ENCODE measurements at regions not wholly inside any gene's neighbourhood (a gene's known extent, or its start where the extent isn't known, plus 50 kb on each side); places are given as distances from the start of the nearest gene placed in this dataset.

- WGBS (ENCODE audit: insufficient coverage), result no CpG with 5 or more reads among the region's 1 CpG
- ATAC-seq (replicated peaks in 1 of 4), result no peak
- no peak overlapping the region for H3K27ac Mint-ChIP-seq
These were observed 427.8 kb upstream of the C9orf72 start for GRCh38 chr9:28001096-28001495.

GRCh38 chr9:28004900-28005299 is 431.6 kb upstream of the C9orf72 start:
- H3K4me3 ChIP-seq (ENCODE audit: control insufficient read depth in 1 of 2, extremely low read depth in 1 of 2, low read length in 1 of 2), result no peak overlapping the region
- ChIA-PET CTCF (no interaction called here), POLR2A (no interaction called here)
- no peak overlapping the region for H3K27ac ChIP-seq (ENCODE audit: low read length)
- ATAC-seq (replicated peaks in 1 of 4) (no peak), DNase-seq (no peak)
- Mint-ChIP-seq H3K4me1 (no peaks in the 10 kb centered on the region), H3K27me3 (peaks cover 0 to 3% of the 10 kb centered on the region in 2 donors), H3K4me3 (no peak overlapping the region), H3K9me3 (peaks cover 0 to 4% (median 3%) of the 10 kb centered on the region in 3 donors), H3K36me3 (no peaks in the 10 kb centered on the region), H3K27ac (no peak overlapping the region)
- H3K36me3 ChIP-seq (ENCODE audit: control insufficient read depth in 2 of 2, extremely low read depth in 1 of 2, insufficient read depth in 1 of 2, low read length in 1 of 2), result no peaks in the 10 kb centered on the region
- H3K4me1 ChIP-seq (ENCODE audit: control insufficient read depth in 1 of 2, extremely low read depth in 1 of 2, insufficient read depth in 2 of 2, low read length in 2 of 2), result no peaks in the 10 kb centered on the region
- WGBS (ENCODE audit: insufficient coverage), result 100% methylated on average over 1 of the region's 4 CpGs
- H3K27me3 ChIP-seq (replicated peaks in 1 of 2; ENCODE audit: control insufficient read depth in 2 of 2, extremely low read depth in 1 of 2, insufficient read depth in 2 of 2, low read length in 1 of 2), result no peaks in the 10 kb centered on the region
- no peaks in the 10 kb centered on the region for H3K9me3 ChIP-seq

More at GRCh38 chr9:28001096-28001495, 427.8 kb upstream of the C9orf72 start:
- H3K9me3 Mint-ChIP-seq, result peaks cover 0 to 10% (median 8%) of the 10 kb centered on the region in 3 donors
- no peaks in the 10 kb centered on the region for H3K4me1 Mint-ChIP-seq
- no peak overlapping the region for H3K4me3 ChIP-seq (ENCODE audit: control insufficient read depth in 1 of 2, extremely low read depth in 1 of 2, low read length in 1 of 2)
- ChIA-PET CTCF (no interaction called here), POLR2A (no interaction called here)
- H3K9me3 ChIP-seq, result no peaks in the 10 kb centered on the region
- no peaks in the 10 kb centered on the region for H3K36me3 Mint-ChIP-seq
- H3K27ac ChIP-seq (ENCODE audit: low read length), result no peak overlapping the region
- H3K4me3 Mint-ChIP-seq, result no peak overlapping the region
- H3K27me3 ChIP-seq (replicated peaks in 1 of 2; ENCODE audit: control insufficient read depth in 2 of 2, extremely low read depth in 1 of 2, insufficient read depth in 2 of 2, low read length in 1 of 2), result no peaks in the 10 kb centered on the region
- H3K4me1 ChIP-seq (ENCODE audit: control insufficient read depth in 1 of 2, extremely low read depth in 1 of 2, insufficient read depth in 2 of 2, low read length in 2 of 2), result no peaks in the 10 kb centered on the region
- H3K36me3 ChIP-seq (ENCODE audit: control insufficient read depth in 2 of 2, extremely low read depth in 1 of 2, insufficient read depth in 1 of 2, low read length in 1 of 2), result no peaks in the 10 kb centered on the region
- H3K27me3 Mint-ChIP-seq, result peaks cover 0 to 3% of the 10 kb centered on the region in 2 donors
- no peak for DNase-seq

- no peaks in the 10 kb centered on the region for H3K9me3 ChIP-seq
- ChIA-PET POLR2A (no interaction called here), CTCF (no interaction called here)
- no peaks in the 10 kb centered on the region for H3K36me3 ChIP-seq (ENCODE audit: control insufficient read depth in 2 of 2, extremely low read depth in 1 of 2, insufficient read depth in 1 of 2, low read length in 1 of 2)
- H3K27me3 ChIP-seq (replicated peaks in 1 of 2; ENCODE audit: control insufficient read depth in 2 of 2, extremely low read depth in 1 of 2, insufficient read depth in 2 of 2, low read length in 1 of 2), result no peaks in the 10 kb centered on the region
- ATAC-seq (replicated peaks in 1 of 4) (no peak), DNase-seq (no peak)
- WGBS (ENCODE audit: insufficient coverage), result no CpG with 5 or more reads among the region's 1 CpG
- no peaks in the 10 kb centered on the region for H3K4me1 ChIP-seq (ENCODE audit: control insufficient read depth in 1 of 2, extremely low read depth in 1 of 2, insufficient read depth in 2 of 2, low read length in 2 of 2)
- H3K27ac ChIP-seq (ENCODE audit: low read length), result no peak overlapping the region
- no peak overlapping the region for H3K27ac Mint-ChIP-seq
- H3K4me3 ChIP-seq (ENCODE audit: control insufficient read depth in 1 of 2, extremely low read depth in 1 of 2, low read length in 1 of 2), result no peak overlapping the region
- H3K4me1 Mint-ChIP-seq, result no peaks in the 10 kb centered on the region
- no peak overlapping the region for H3K4me3 Mint-ChIP-seq
- peaks cover 0 to 4% (median 3%) of the 10 kb centered on the region in 3 donors for H3K9me3 Mint-ChIP-seq
- no peaks in the 10 kb centered on the region for H3K36me3 Mint-ChIP-seq
- H3K27me3 Mint-ChIP-seq, result peaks cover 0 to 3% of the 10 kb centered on the region in 2 donors
These were observed 432.5 kb upstream of the C9orf72 start for GRCh38 chr9:28005779-28006178.

DNA sequence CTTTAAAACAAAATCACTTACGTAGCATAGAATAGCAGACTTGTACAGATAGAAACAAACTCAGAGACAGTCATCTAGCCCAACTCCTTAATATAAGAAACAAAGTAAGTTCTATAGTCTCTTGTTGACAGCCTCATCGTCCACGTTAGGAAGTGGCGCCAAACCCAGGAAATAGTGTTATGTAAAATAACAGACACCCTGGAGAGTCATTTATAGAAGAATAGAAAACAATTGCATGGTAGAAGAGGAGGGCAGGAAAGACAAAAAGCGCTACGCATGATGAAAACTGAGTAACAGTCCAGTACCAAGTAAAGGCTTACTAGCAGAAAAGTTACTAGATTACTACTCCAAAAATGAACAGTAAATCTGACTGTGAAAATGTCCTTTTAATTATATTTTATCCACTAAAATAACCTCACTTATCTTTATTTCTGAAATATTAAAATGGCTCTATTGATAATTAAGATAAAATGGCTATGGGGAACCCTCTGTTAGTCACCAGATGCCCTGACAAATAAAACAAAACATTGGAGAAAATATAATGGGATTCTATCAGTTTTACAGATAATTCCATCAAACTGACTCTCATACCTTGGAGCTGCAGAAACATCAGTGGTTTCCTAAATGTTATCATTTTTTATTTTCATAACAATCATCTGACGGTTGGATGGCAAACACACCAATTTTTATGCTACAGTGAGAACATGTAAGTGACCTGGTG is 434.0 kb upstream of the C9orf72 start:
- H3K27ac ChIP-seq (ENCODE audit: low read length), result no peak overlapping the region
- no peak overlapping the region for H3K4me3 ChIP-seq (ENCODE audit: control insufficient read depth in 1 of 2, extremely low read depth in 1 of 2, low read length in 1 of 2)
- DNase-seq, result no peak
- H3K4me1 ChIP-seq (ENCODE audit: control insufficient read depth in 1 of 2, extremely low read depth in 1 of 2, insufficient read depth in 2 of 2, low read length in 2 of 2), result no peaks in the 10 kb centered on the region
- H3K36me3 ChIP-seq (ENCODE audit: control insufficient read depth in 2 of 2, extremely low read depth in 1 of 2, insufficient read depth in 1 of 2, low read length in 1 of 2), result no peaks in the 10 kb centered on the region
- Mint-ChIP-seq H3K4me1 (no peaks in the 10 kb centered on the region), H3K27ac (no peak overlapping the region), H3K27me3 (peaks cover 0 to 3% of the 10 kb centered on the region in 2 donors), H3K9me3 (peaks cover 0 to 9% (median 3%) of the 10 kb centered on the region in 3 donors), H3K4me3 (no peak overlapping the region), H3K36me3 (no peaks in the 10 kb centered on the region)
- H3K27me3 ChIP-seq (replicated peaks in 1 of 2; ENCODE audit: control insufficient read depth in 2 of 2, extremely low read depth in 1 of 2, insufficient read depth in 2 of 2, low read length in 1 of 2), result no peaks in the 10 kb centered on the region
- CTCF ChIA-PET, result no interaction called here
- WGBS (ENCODE audit: insufficient coverage), result no CpG with 5 or more reads among the region's 7 CpGs
- POLR2A ChIA-PET, result no interaction called here
- no peaks in the 10 kb centered on the region for H3K9me3 ChIP-seq
- no peak for ATAC-seq (replicated peaks in 1 of 4)

- H3K27ac Mint-ChIP-seq, result no peak overlapping the region
- H3K9me3 Mint-ChIP-seq, result peaks cover 0 to 9% (median 6%) of the 10 kb centered on the region in 3 donors
- ChIA-PET CTCF (no interaction called here), POLR2A (no interaction called here)
- H3K36me3 Mint-ChIP-seq, result no peaks in the 10 kb centered on the region
- H3K27me3 Mint-ChIP-seq, result no peaks in the 10 kb centered on the region
- Histone ChIP-seq H3K4me3 (ENCODE audit: control insufficient read depth in 1 of 2, extremely low read depth in 1 of 2, low read length in 1 of 2) (no peak overlapping the region), H3K9me3 (no peaks in the 10 kb centered on the region), H3K27ac (ENCODE audit: low read length) (no peak overlapping the region), H3K4me1 (ENCODE audit: control insufficient read depth in 1 of 2, extremely low read depth in 1 of 2, insufficient read depth in 2 of 2, low read length in 2 of 2) (no peaks in the 10 kb centered on the region), H3K36me3 (ENCODE audit: control insufficient read depth in 2 of 2, extremely low read depth in 1 of 2, insufficient read depth in 1 of 2, low read length in 1 of 2) (no peaks in the 10 kb centered on the region), H3K27me3 (replicated peaks in 1 of 2; ENCODE audit: control insufficient read depth in 2 of 2, extremely low read depth in 1 of 2, insufficient read depth in 2 of 2, low read length in 1 of 2) (no peaks in the 10 kb centered on the region)
- H3K4me1 Mint-ChIP-seq, result no peaks in the 10 kb centered on the region
- H3K4me3 Mint-ChIP-seq, result no peak overlapping the region
- no peak for DNase-seq
- no peak for ATAC-seq (replicated peaks in 1 of 4)
These were observed 440.9 kb upstream of the C9orf72 start for GRCh38 chr9:28014212-28014611.

DNA sequence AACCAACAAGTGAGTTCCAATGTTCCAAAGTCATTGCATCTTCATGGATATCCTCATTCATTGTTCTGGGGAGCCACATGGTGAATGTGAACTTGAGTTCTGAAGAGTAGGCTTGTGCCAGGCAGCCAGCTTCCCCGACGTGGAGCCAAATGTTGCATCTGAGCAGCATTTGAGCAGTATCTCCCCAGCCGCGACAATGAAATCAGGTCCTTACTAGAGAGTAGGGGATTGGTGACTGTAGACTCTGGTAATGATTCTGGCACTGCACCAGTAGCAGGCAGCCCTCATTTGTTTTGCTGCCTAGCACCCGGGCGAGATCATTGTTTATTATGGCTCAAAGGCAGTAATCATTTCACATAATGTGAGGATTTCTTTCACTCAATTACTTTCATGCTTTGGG is 451.4 kb upstream of the C9orf72 start:
- POLR2A ChIA-PET, result no interaction called here
- Histone ChIP-seq H3K36me3 (ENCODE audit: control insufficient read depth in 2 of 2, extremely low read depth in 1 of 2, insufficient read depth in 1 of 2, low read length in 1 of 2) (no peaks in the 10 kb centered on the region), H3K4me1 (ENCODE audit: control insufficient read depth in 1 of 2, extremely low read depth in 1 of 2, insufficient read depth in 2 of 2, low read length in 2 of 2) (no peaks in the 10 kb centered on the region), H3K27ac (ENCODE audit: low read length) (no peak overlapping the region), H3K27me3 (replicated peaks in 1 of 2; ENCODE audit: control insufficient read depth in 2 of 2, extremely low read depth in 1 of 2, insufficient read depth in 2 of 2, low read length in 1 of 2) (no peaks in the 10 kb centered on the region), H3K9me3 (no peaks in the 10 kb centered on the region), H3K4me3 (ENCODE audit: control insufficient read depth in 1 of 2, extremely low read depth in 1 of 2, low read length in 1 of 2) (no peak overlapping the region)
- WGBS (ENCODE audit: insufficient coverage), result 97% methylated on average over 4 of the region's 6 CpGs
- H3K36me3 Mint-ChIP-seq, result no peaks in the 10 kb centered on the region
- CTCF ChIA-PET, result no interaction called here
- ATAC-seq (replicated peaks in 1 of 4), result no peak
- peaks cover 0 to 5% (median 0%) of the 10 kb centered on the region in 3 donors for H3K9me3 Mint-ChIP-seq
- no peak overlapping the region for H3K27ac Mint-ChIP-seq
- no peak overlapping the region for H3K4me3 Mint-ChIP-seq
- no peak for DNase-seq
- H3K27me3 Mint-ChIP-seq, result no peaks in the 10 kb centered on the region
- H3K4me1 Mint-ChIP-seq, result no peaks in the 10 kb centered on the region

GRCh38 chr9:28025186-28025585 is 451.9 kb upstream of the C9orf72 start:
- no peaks in the 10 kb centered on the region for H3K36me3 ChIP-seq (ENCODE audit: control insufficient read depth in 2 of 2, extremely low read depth in 1 of 2, insufficient read depth in 1 of 2, low read length in 1 of 2)
- no CpG with 5 or more reads among the region's 2 CpGs for WGBS (ENCODE audit: insufficient coverage)
- ChIA-PET POLR2A (no interaction called here), CTCF (no interaction called here)
- H3K9me3 Mint-ChIP-seq, result peaks cover 0 to 5% (median 0%) of the 10 kb centered on the region in 3 donors
- no peaks in the 10 kb centered on the region for H3K36me3 Mint-ChIP-seq
- H3K4me3 Mint-ChIP-seq, result no peak overlapping the region
- no peaks in the 10 kb centered on the region for H3K9me3 ChIP-seq
- no peak for ATAC-seq (replicated peaks in 1 of 4)
- H3K27ac Mint-ChIP-seq, result no peak overlapping the region
- no peaks in the 10 kb centered on the region for H3K4me1 Mint-ChIP-seq
- no peaks in the 10 kb centered on the region for H3K27me3 Mint-ChIP-seq
- no peak overlapping the region for H3K4me3 ChIP-seq (ENCODE audit: control insufficient read depth in 1 of 2, extremely low read depth in 1 of 2, low read length in 1 of 2)
- no peak for DNase-seq
- no peak overlapping the region for H3K27ac ChIP-seq (ENCODE audit: low read length)
- no peaks in the 10 kb centered on the region for H3K4me1 ChIP-seq (ENCODE audit: control insufficient read depth in 1 of 2, extremely low read depth in 1 of 2, insufficient read depth in 2 of 2, low read length in 2 of 2)
- H3K27me3 ChIP-seq (replicated peaks in 1 of 2; ENCODE audit: control insufficient read depth in 2 of 2, extremely low read depth in 1 of 2, insufficient read depth in 2 of 2, low read length in 1 of 2), result no peaks in the 10 kb centered on the region

All from T-cell (primary cell).